Type B pancreatic cell (in vitro differentiated cells): ENCODE measurements at regions not wholly inside any gene's neighbourhood (a gene's known extent, or its start where the extent isn't known, plus 50 kb on each side); places are given as distances from the start of the nearest gene placed in this dataset.

Experiments
- DNase-seq: peaks from one replicate; pipeline ENCODE4 v3.0.0; 2021; ENCODE audit warnings: mixed read lengths; ENCODE audit not compliant: unreplicated experiment; ENCODE audit errors: extremely low spot score
- H3K27ac Mint-ChIP-seq: 2 replicates; pipeline ENCODE4 v1.8.0; 2021; ENCODE audit warnings: mild to moderate bottlenecking, mixed read lengths
- H3K27me3 Mint-ChIP-seq: 2 replicates; pipeline ENCODE4 v1.8.0; 2021; ENCODE audit warnings: mixed read lengths
- H3K36me3 Mint-ChIP-seq: 2 replicates; pipeline ENCODE4 v1.8.0; 2021; ENCODE audit warnings: mixed read lengths
- H3K4me1 Mint-ChIP-seq: one replicate; pipeline ENCODE4 v1.8.0; 2021; ENCODE audit warnings: mixed read lengths; ENCODE audit not compliant: unreplicated experiment
- H3K4me3 Mint-ChIP-seq: 2 replicates; pipeline ENCODE4 v1.8.0; 2021; ENCODE audit warnings: mild to moderate bottlenecking, mixed read lengths
- H3K9me3 Mint-ChIP-seq: 2 replicates; pipeline ENCODE4 v1.8.0; 2021; ENCODE audit warnings: mixed read lengths
- CTCF ChIP-seq: fragments of 200-600 bp; sonication (generic); conservative IDR thresholded peaks from 2 replicates; pipeline ENCODE4 v1.5.0; 2021; ENCODE audit warnings: antibody characterized with exemption, mild to moderate bottlenecking

- Mint-ChIP-seq H3K27me3 (no peaks in the 10 kb centered on the region), H3K9me3 (no peaks in the 10 kb centered on the region), H3K36me3 (no peaks in the 10 kb centered on the region), H3K27ac (no peak overlapping the region), H3K4me3 (no peak overlapping the region), H3K4me1 (no peaks in the 10 kb centered on the region)
- no peak for TF ChIP-seq CTCF
- DNase-seq = no peak
Observed at GRCh38 chr4:146040623-146041022, 102.0 kb upstream of the ZNF827 start.

GRCh38 chr4:146033149-146033548 is 94.5 kb upstream of the ZNF827 start:
- H3K4me1 Mint-ChIP-seq = peaks cover 20% of the 10 kb centered on the region
- no peak overlapping the region for H3K4me3 Mint-ChIP-seq
- peak overlapping the region; percentile 60 for H3K27ac Mint-ChIP-seq
- peaks cover 6% of the 10 kb centered on the region for H3K9me3 Mint-ChIP-seq
- no peak for TF ChIP-seq CTCF
- no peaks in the 10 kb centered on the region for H3K36me3 Mint-ChIP-seq
- DNase-seq = no peak
- H3K27me3 Mint-ChIP-seq = no peaks in the 10 kb centered on the region

- no peak overlapping the region for H3K4me3 Mint-ChIP-seq
- TF ChIP-seq CTCF = no peak
- H3K27ac Mint-ChIP-seq = no peak overlapping the region
- H3K36me3 Mint-ChIP-seq = no peaks in the 10 kb centered on the region
- no peaks in the 10 kb centered on the region for H3K27me3 Mint-ChIP-seq
- peaks cover 6% of the 10 kb centered on the region for H3K9me3 Mint-ChIP-seq
- no peak for DNase-seq
- H3K4me1 Mint-ChIP-seq = peaks cover 20% of the 10 kb centered on the region
Observed at GRCh38 chr4:146032234-146032860, 93.7 kb upstream of the ZNF827 start.

- H3K27me3 Mint-ChIP-seq = no peaks in the 10 kb centered on the region
- DNase-seq = no peak
- H3K4me1 Mint-ChIP-seq = peaks cover 20% of the 10 kb centered on the region
- TF ChIP-seq CTCF = no peak
- no peaks in the 10 kb centered on the region for H3K36me3 Mint-ChIP-seq
- H3K9me3 Mint-ChIP-seq = peaks cover 6% of the 10 kb centered on the region
- peak overlapping the region; percentile 3 for H3K4me3 Mint-ChIP-seq
- peak overlapping the region; percentile 3 for H3K27ac Mint-ChIP-seq
Observed at GRCh38 chr4:146029939-146030710, 91.5 kb upstream of the ZNF827 start.

GRCh38 chr4:146029147-146029546 is 90.5 kb upstream of the ZNF827 start:
- no peaks in the 10 kb centered on the region for H3K36me3 Mint-ChIP-seq
- H3K4me1 Mint-ChIP-seq = peaks cover 20% of the 10 kb centered on the region
- H3K9me3 Mint-ChIP-seq = peaks cover 5% of the 10 kb centered on the region
- no peak for TF ChIP-seq CTCF
- H3K27ac Mint-ChIP-seq = no peak overlapping the region
- H3K4me3 Mint-ChIP-seq = no peak overlapping the region
- DNase-seq = no peak
- H3K27me3 Mint-ChIP-seq = no peaks in the 10 kb centered on the region
